Ovary (tissue), 3 donors: ENCODE measurements at regions not wholly inside any gene's neighbourhood (a gene's known extent, or its start where the extent isn't known, plus 50 kb on each side); places are given as distances from the start of the nearest gene placed in this dataset.

Experiments
- EP300 ChIP-seq: sonication (generic); formaldehyde crosslinking; IDR thresholded peaks from one replicate; pipeline ENCODE4 v1.6.1; 2017; ENCODE audit warnings: antibody characterized with exemption
- POLR2A ChIP-seq: fragments of 450-650 bp; IDR thresholded peaks from one replicate; pipeline ENCODE4 v1.6.1; 2017; ENCODE audit warnings: antibody characterized with exemption, mild to moderate bottlenecking, moderate library complexity
- TF ChIP-seq, protein P1 (sequence below), 3 donors: fragments of 450-650 bp in 2 of 3; fragments of 200-600 bp in 1 of 3; IDR thresholded peaks; one replicate each; pipeline versions ENCODE4 v1.5.1 to v1.8.0; 2016 to 2022; ENCODE audit warnings: antibody characterized with exemption in 3 of 3, mild to moderate bottlenecking in 1 of 3
- donor health status: DM: no; HTN: no; CAD: no.

DNA sequence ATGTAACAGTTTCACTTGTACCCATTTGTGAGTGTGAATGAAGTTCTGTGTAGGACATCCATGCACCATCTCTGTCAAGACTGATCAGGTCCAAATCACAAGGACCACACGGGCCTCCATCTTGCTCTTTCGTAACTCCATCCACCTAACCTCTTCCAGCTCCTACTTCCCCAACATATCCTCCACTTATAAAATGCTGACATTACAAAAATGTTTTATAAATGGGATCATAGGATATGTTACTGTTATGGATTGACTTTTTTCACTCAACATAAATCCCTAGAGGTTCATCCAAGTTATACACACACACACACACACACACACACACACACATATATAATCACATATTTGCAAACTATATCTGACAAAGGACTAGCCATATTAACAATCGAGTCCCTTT is 476.8 kb downstream of the ZNF516 start:
- TF ChIP-seq, protein P1, sequence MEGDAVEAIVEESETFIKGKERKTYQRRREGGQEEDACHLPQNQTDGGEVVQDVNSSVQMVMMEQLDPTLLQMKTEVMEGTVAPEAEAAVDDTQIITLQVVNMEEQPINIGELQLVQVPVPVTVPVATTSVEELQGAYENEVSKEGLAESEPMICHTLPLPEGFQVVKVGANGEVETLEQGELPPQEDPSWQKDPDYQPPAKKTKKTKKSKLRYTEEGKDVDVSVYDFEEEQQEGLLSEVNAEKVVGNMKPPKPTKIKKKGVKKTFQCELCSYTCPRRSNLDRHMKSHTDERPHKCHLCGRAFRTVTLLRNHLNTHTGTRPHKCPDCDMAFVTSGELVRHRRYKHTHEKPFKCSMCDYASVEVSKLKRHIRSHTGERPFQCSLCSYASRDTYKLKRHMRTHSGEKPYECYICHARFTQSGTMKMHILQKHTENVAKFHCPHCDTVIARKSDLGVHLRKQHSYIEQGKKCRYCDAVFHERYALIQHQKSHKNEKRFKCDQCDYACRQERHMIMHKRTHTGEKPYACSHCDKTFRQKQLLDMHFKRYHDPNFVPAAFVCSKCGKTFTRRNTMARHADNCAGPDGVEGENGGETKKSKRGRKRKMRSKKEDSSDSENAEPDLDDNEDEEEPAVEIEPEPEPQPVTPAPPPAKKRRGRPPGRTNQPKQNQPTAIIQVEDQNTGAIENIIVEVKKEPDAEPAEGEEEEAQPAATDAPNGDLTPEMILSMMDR (IDR thresholded peaks at IDR 0.05), result no peak
- TF ChIP-seq EP300 (no peak), POLR2A (no peak)
